ENCODE measurements at regions not wholly inside any gene's neighbourhood (a gene's known extent, or its start where the extent isn't known, plus 50 kb on each side); places are given as distances from the start of the nearest gene placed in this dataset.
A peak's percentile ranks its signal among the peaks of the same experiment; 100 is the strongest.

DNA sequence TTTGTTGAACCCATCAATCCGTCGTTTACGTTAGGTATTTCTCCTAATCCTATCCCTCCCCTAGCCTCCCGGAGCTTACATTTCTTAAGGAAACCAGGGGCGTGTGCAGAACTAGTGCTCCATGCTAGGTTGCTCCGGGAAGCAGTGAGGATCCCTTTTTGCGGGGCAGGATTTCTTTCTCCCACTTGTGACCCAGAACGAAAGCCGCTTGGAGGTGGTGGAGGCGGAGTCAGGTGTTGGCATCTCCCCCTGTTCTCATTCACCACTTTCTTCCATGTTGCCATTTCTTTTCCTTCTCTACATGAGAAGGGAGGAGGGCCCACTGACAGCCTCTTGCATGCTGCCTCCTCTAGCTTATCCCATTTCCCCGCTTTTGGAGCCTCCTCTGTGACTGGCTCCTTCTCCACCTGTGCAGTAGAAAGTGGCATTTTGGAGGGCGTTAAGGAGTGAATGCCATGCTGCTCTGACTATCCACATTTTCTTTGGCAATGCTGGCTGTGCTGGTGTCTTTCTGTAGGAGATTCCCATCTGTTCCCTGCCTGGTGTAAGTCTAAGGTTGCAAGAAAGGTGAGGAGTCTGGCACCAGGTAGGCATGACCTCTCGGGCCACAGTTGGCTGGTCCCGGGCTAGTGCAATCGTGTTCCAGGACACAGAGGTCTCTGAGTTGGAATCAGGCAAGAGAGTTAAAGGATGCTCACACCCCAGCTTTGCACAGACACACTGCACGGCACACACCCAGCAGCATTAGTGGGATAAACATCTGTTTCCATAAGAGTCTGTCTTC is 89.5 kb downstream of the ACKR3 start:
- Histone ChIP-seq H3K36me3 (replicated peaks; ENCODE audit: insufficient read depth, low read depth) (no peaks in the 10 kb centered on the region), H3K4me3 (no peak overlapping the region), H3K4me2 (no peak overlapping the region), H3K27me3 (no peaks in the 10 kb centered on the region), H3K4me1 (ENCODE audit: insufficient read depth) (peaks cover 39% of the 10 kb centered on the region), H3K79me2 (no peaks in the 10 kb centered on the region), H3K9me3 (ENCODE audit: low read depth) (no peaks in the 10 kb centered on the region), H3K27ac (peak overlapping the region; percentile 38), H2AFZ (no peak overlapping the region), H3K9me2 (replicated peaks; ENCODE audit: insufficient read depth) (no peaks in the 10 kb centered on the region), H4K20me1 (ENCODE audit: insufficient read depth, poor library complexity, severe bottlenecking) (no peaks in the 10 kb centered on the region)
- no peak for DNase-seq (ENCODE audit: low spot score)
- 73% methylated on average over 16 of the region's 16 CpGs for WGBS (ENCODE audit: low lambda C conversion rate, missing lambda C conversion rate)
- TF ChIP-seq EZH2 (IDR thresholded peaks at IDR 0.05; ENCODE audit: borderline replicate concordance) (no peak), EZH2phosphoT487 (IDR thresholded peaks at IDR 0.05; ENCODE audit: low read depth, severe bottlenecking, unreplicated experiment) (no peak)
- TF ChIP-seq, protein P1, sequence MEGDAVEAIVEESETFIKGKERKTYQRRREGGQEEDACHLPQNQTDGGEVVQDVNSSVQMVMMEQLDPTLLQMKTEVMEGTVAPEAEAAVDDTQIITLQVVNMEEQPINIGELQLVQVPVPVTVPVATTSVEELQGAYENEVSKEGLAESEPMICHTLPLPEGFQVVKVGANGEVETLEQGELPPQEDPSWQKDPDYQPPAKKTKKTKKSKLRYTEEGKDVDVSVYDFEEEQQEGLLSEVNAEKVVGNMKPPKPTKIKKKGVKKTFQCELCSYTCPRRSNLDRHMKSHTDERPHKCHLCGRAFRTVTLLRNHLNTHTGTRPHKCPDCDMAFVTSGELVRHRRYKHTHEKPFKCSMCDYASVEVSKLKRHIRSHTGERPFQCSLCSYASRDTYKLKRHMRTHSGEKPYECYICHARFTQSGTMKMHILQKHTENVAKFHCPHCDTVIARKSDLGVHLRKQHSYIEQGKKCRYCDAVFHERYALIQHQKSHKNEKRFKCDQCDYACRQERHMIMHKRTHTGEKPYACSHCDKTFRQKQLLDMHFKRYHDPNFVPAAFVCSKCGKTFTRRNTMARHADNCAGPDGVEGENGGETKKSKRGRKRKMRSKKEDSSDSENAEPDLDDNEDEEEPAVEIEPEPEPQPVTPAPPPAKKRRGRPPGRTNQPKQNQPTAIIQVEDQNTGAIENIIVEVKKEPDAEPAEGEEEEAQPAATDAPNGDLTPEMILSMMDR (IDR thresholded peaks at IDR 0.05; ENCODE audit: poor library complexity): no peak

DNA sequence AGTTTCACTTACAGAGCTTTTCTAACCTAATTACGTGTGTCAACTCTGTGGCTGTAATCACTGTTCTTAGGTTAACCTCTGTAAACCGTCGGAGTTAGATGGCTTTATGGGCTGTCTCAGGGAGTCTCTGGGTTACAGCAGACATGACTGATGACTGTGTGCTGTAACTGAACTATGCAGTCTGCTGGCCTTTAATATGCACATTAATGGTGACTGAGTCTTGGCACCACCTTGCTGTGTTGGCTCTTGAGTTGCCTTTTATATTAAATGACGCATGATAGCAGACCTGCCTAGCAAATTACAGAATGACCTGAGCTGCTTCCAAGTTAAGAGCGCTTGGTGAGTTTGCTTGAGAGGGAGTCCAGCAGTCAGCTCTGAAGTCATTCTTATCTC is 90.1 kb downstream of the ACKR3 start:
- peak; percentile 76 for DNase-seq (ENCODE audit: low spot score)
- Histone ChIP-seq H3K9me2 (replicated peaks; ENCODE audit: insufficient read depth) (no peaks in the 10 kb centered on the region), H3K79me2 (no peaks in the 10 kb centered on the region), H4K20me1 (ENCODE audit: insufficient read depth, poor library complexity, severe bottlenecking) (no peaks in the 10 kb centered on the region), H3K4me1 (ENCODE audit: insufficient read depth) (peaks cover 39% of the 10 kb centered on the region), H3K4me2 (peak overlapping the region; percentile 19), H3K4me3 (no peak overlapping the region), H2AFZ (no peak overlapping the region), H3K27me3 (no peaks in the 10 kb centered on the region), H3K9me3 (ENCODE audit: low read depth) (no peaks in the 10 kb centered on the region), H3K36me3 (replicated peaks; ENCODE audit: insufficient read depth, low read depth) (no peaks in the 10 kb centered on the region), H3K27ac (peak overlapping the region; percentile 45)
- WGBS (ENCODE audit: low lambda C conversion rate, missing lambda C conversion rate): 24% methylated on average over 5 of the region's 5 CpGs
- TF ChIP-seq EZH2phosphoT487 (IDR thresholded peaks at IDR 0.05; ENCODE audit: low read depth, severe bottlenecking, unreplicated experiment) (no peak), EZH2 (IDR thresholded peaks at IDR 0.05; ENCODE audit: borderline replicate concordance) (no peak)
- TF ChIP-seq, protein P1 (IDR thresholded peaks at IDR 0.05; ENCODE audit: poor library complexity): no peak

DNA sequence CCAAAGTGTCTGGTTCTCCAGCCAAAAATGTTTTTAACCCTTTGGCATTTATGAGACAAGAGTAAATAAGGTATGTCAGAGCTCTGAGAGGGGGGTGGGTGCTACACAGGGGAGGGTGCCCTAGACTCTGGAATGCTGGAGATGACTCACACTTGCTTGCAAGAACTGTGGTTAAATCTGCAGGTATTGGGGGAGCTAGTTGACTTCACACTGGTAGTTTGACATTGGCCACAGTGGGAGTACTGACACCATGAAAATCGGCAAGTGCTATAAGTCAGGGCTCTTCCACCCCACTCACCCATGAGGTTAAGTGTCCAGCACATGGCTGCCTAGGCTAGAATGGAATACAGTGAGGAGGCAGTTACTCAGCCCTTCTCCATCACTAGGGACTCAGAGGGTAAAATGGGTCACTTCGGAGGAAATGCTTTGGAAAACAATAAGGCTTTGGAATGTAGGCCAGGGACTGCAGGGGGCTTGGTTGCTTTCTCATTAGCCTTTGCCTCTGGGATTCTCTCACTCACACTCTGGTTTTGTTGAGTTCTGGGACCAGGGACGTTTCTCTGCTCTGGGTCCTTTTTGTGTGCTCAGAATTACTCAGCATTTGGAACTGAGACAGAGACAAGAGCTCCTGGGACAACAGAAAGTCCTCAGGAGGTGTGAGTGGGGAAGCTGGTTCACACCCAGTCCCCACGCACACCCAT is 91.6 kb downstream of the ACKR3 start:
- Histone ChIP-seq H3K4me2 (peak overlapping the region; percentile 18), H3K9me3 (ENCODE audit: low read depth) (no peaks in the 10 kb centered on the region), H3K4me3 (no peak overlapping the region), H2AFZ (no peak overlapping the region), H3K4me1 (ENCODE audit: insufficient read depth) (peaks cover 39% of the 10 kb centered on the region), H3K27me3 (no peaks in the 10 kb centered on the region), H3K36me3 (replicated peaks; ENCODE audit: insufficient read depth, low read depth) (no peaks in the 10 kb centered on the region), H3K79me2 (no peaks in the 10 kb centered on the region), H3K27ac (peak overlapping the region; percentile 73), H3K9me2 (replicated peaks; ENCODE audit: insufficient read depth) (no peaks in the 10 kb centered on the region), H4K20me1 (ENCODE audit: insufficient read depth, poor library complexity, severe bottlenecking) (no peaks in the 10 kb centered on the region)
- WGBS (ENCODE audit: low lambda C conversion rate, missing lambda C conversion rate): 33% methylated on average over 4 of the region's 4 CpGs
- TF ChIP-seq, protein P1 (IDR thresholded peaks at IDR 0.05; ENCODE audit: poor library complexity): no peak
- TF ChIP-seq EZH2 (IDR thresholded peaks at IDR 0.05; ENCODE audit: borderline replicate concordance) (no peak), EZH2phosphoT487 (IDR thresholded peaks at IDR 0.05; ENCODE audit: low read depth, severe bottlenecking, unreplicated experiment) (no peak)
- DNase-seq (ENCODE audit: low spot score): peak; percentile 58
